ENCODE measurements at regions not wholly inside any gene's neighbourhood (a gene's known extent, or its start where the extent isn't known, plus 50 kb on each side); places are given as distances from the start of the nearest gene placed in this dataset.

DNA sequence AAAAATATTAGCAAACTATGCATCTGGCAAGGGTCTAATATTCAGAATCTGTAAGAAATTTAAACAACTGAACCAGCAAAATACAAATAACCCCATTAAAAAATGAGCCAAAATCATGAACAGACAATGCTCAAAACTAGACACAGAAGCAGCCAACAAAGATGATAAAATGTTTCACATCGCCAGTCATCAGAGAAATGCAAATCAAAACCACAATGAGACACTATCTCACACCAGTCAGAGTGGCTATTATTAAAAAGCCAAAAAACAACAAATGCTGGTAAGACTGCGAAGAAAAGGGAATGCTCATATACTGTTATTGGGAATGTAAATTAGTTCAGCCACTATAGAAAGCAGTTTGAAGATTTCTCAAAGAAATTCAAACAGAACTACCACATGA, 201.3 kb upstream of the CPEB2 start:
- Histone ChIP-seq H3K79me2 (ENCODE audit: control insufficient read depth, low read length) (no peaks in the 10 kb centered on the region), H3F3A (ENCODE audit: control insufficient read depth, insufficient read depth) (no peaks in the 10 kb centered on the region), H3K27ac (ENCODE audit: low read depth, low read length) (no peak overlapping the region), H3K36me3 (ENCODE audit: control insufficient read depth, low read length) (no peaks in the 10 kb centered on the region), H3K4me3 (ENCODE audit: low read length) (no peak overlapping the region), H3K9me3 (ENCODE audit: control insufficient read depth, insufficient read depth, low read length) (peaks cover 8% of the 10 kb centered on the region; the same call in 1 of the 2 replicates), H3K9me2 (replicated peaks; ENCODE audit: control insufficient read depth, low read length) (no peaks in the 10 kb centered on the region), H3K27me3 (ENCODE audit: control insufficient read depth, low read length) (no peaks in the 10 kb centered on the region), H3K4me2 (ENCODE audit: low read length) (no peak overlapping the region), H3K4me1 (ENCODE audit: control insufficient read depth, low read length) (no peaks in the 10 kb centered on the region), H4K20me1 (ENCODE audit: control insufficient read depth, insufficient read depth, low read depth, low read length) (no peaks in the 10 kb centered on the region)
- TF ChIP-seq, protein P1, sequence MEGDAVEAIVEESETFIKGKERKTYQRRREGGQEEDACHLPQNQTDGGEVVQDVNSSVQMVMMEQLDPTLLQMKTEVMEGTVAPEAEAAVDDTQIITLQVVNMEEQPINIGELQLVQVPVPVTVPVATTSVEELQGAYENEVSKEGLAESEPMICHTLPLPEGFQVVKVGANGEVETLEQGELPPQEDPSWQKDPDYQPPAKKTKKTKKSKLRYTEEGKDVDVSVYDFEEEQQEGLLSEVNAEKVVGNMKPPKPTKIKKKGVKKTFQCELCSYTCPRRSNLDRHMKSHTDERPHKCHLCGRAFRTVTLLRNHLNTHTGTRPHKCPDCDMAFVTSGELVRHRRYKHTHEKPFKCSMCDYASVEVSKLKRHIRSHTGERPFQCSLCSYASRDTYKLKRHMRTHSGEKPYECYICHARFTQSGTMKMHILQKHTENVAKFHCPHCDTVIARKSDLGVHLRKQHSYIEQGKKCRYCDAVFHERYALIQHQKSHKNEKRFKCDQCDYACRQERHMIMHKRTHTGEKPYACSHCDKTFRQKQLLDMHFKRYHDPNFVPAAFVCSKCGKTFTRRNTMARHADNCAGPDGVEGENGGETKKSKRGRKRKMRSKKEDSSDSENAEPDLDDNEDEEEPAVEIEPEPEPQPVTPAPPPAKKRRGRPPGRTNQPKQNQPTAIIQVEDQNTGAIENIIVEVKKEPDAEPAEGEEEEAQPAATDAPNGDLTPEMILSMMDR (IDR thresholded peaks at IDR 0.05; ENCODE audit: low read depth, low read length, poor library complexity, severe bottlenecking) = no peak
- no peak for TF ChIP-seq EZH2phosphoT487 (IDR thresholded peaks at IDR 0.05; ENCODE audit: borderline replicate concordance, low read length)

DNA sequence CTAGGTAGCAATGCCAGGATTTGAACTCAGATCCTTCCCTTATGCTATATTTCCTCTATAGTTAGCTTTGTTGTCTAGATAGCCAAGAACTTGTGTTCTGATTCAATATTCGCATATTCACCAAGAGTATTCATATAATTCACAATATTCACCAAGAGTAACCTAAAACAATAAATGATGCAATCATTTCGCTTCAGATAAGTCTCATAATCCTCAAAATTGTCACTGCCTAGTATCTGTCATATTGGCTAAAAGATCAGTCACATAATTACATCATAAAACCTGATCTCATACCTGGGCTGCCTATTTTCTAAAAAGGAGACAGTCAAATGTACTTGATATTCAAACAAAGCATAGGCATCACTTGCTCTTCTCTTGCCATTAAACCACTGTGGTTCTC, 199.7 kb upstream of the CPEB2 start:
- H3K9me3 ChIP-seq (ENCODE audit: control insufficient read depth, insufficient read depth, low read length) = peaks cover 8% of the 10 kb centered on the region; the same call in 1 of the 2 replicates
- H4K20me1 ChIP-seq (ENCODE audit: control insufficient read depth, insufficient read depth, low read depth, low read length) = no peaks in the 10 kb centered on the region
- no peak overlapping the region for H3K4me3 ChIP-seq (ENCODE audit: low read length)
- no peaks in the 10 kb centered on the region for H3K79me2 ChIP-seq (ENCODE audit: control insufficient read depth, low read length)
- TF ChIP-seq EZH2phosphoT487 (IDR thresholded peaks at IDR 0.05; ENCODE audit: borderline replicate concordance, low read length) = no peak
- TF ChIP-seq, protein P1 (IDR thresholded peaks at IDR 0.05; ENCODE audit: low read depth, low read length, poor library complexity, severe bottlenecking) = no peak
- H3K4me1 ChIP-seq (ENCODE audit: control insufficient read depth, low read length) = no peaks in the 10 kb centered on the region
- H3F3A ChIP-seq (ENCODE audit: control insufficient read depth, insufficient read depth) = no peaks in the 10 kb centered on the region
- no peak overlapping the region for H3K4me2 ChIP-seq (ENCODE audit: low read length)
- H3K36me3 ChIP-seq (ENCODE audit: control insufficient read depth, low read length) = no peaks in the 10 kb centered on the region
- no peaks in the 10 kb centered on the region for H3K9me2 ChIP-seq (replicated peaks; ENCODE audit: control insufficient read depth, low read length)
- H3K27me3 ChIP-seq (ENCODE audit: control insufficient read depth, low read length) = no peaks in the 10 kb centered on the region
- H3K27ac ChIP-seq (ENCODE audit: low read depth, low read length) = no peak overlapping the region

DNA sequence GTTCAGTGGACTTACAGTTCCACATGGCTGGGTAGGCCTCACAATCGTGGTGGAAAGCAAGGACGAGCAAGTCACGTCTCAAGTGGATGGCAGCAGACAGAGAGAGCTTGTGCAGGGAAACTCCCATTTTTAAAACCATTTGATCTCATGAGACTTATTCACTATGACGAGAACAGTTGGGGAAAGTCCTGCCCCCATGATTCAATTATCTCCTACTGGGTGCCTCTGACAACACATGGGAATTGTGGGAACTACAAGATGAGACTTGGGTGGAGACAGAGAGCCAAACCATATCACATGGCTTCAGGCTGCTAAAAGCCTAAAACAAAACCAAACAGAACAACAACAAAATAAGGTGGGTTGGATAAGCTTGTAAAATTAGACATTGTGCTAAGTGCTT, 194.4 kb upstream of the CPEB2 start:
- Histone ChIP-seq H3K4me3 (ENCODE audit: low read length) (no peak overlapping the region), H3F3A (ENCODE audit: control insufficient read depth, insufficient read depth) (no peaks in the 10 kb centered on the region), H4K20me1 (ENCODE audit: control insufficient read depth, insufficient read depth, low read depth, low read length) (no peaks in the 10 kb centered on the region), H3K79me2 (ENCODE audit: control insufficient read depth, low read length) (no peaks in the 10 kb centered on the region), H3K36me3 (ENCODE audit: control insufficient read depth, low read length) (no peaks in the 10 kb centered on the region), H3K4me1 (ENCODE audit: control insufficient read depth, low read length) (no peaks in the 10 kb centered on the region), H3K9me2 (replicated peaks; ENCODE audit: control insufficient read depth, low read length) (no peaks in the 10 kb centered on the region; the same call in 1 of the 2 replicates), H3K9me3 (ENCODE audit: control insufficient read depth, insufficient read depth, low read length) (no peaks in the 10 kb centered on the region), H3K4me2 (ENCODE audit: low read length) (no peak overlapping the region), H3K27ac (ENCODE audit: low read depth, low read length) (no peak overlapping the region), H3K27me3 (ENCODE audit: control insufficient read depth, low read length) (no peaks in the 10 kb centered on the region)
- TF ChIP-seq, protein P1 (IDR thresholded peaks at IDR 0.05; ENCODE audit: low read depth, low read length, poor library complexity, severe bottlenecking) = no peak
- TF ChIP-seq EZH2phosphoT487 (IDR thresholded peaks at IDR 0.05; ENCODE audit: borderline replicate concordance, low read length) = no peak

Measured in DOHH2 (cell line).